Breast epithelium (tissue), 4 donors: ENCODE measurements at regions not wholly inside any gene's neighbourhood (a gene's known extent, or its start where the extent isn't known, plus 50 kb on each side); places are given as distances from the start of the nearest gene placed in this dataset.

Experiments used
- DNase-seq, 2 donors: peaks; one replicate each; pipeline ENCODE4 v3.0.0-alpha.2; 2019; ENCODE audit warnings: low spot score in 2 of 2
- H3K27ac ChIP-seq, 2 donors: fragments of 200-600 bp; sonication (generic) in 1 of 2; one replicate each; pipeline ENCODE4 v1.5.1; 2016 to 2019; ENCODE audit warnings: mild to moderate bottlenecking in 1 of 2
- H3K27me3 ChIP-seq, 2 donors: fragments of 200-600 bp; sonication (generic) in 1 of 2; one replicate each; pipeline versions ENCODE4 v1.5.1 to v1.6.0; 2017 to 2019; ENCODE audit warnings: control low read depth in 1 of 2, mild to moderate bottlenecking in 1 of 2
- H3K36me3 ChIP-seq: fragments of 200-600 bp; one replicate; pipeline ENCODE4 v1.5.1; 2019
- H3K4me1 ChIP-seq, 2 donors: fragments of 200-600 bp; sonication (generic); one replicate each; pipeline ENCODE4 v1.5.1; 2016 to 2019; ENCODE audit warnings: control low read depth in 1 of 2
- H3K4me3 ChIP-seq, 3 donors: fragments of 200-600 bp; sonication (generic); 1 replicate in 2 of 3; 2 replicates in 1 of 3; pipeline ENCODE4 v1.5.1; 2016 to 2019; ENCODE audit warnings: mild to moderate bottlenecking in 3 of 3, moderate library complexity in 2 of 3
- H3K9me3 ChIP-seq, 2 donors: fragments of 200-600 bp; sonication (generic) in 1 of 2; one replicate each; pipeline ENCODE4 v1.5.1; 2016 to 2019; ENCODE audit warnings: control low read depth in 1 of 2
- CTCF ChIP-seq, 3 donors: fragments of 450-650 bp; IDR thresholded peaks; one replicate each; pipeline ENCODE4 v1.5.1; 2016 to 2017; ENCODE audit warnings: antibody characterized with exemption in 3 of 3, mild to moderate bottlenecking in 3 of 3, moderate library complexity in 3 of 3
- POLR2A ChIP-seq: fragments of 450-650 bp; IDR thresholded peaks from one replicate; pipeline ENCODE4 v1.6.1; 2016; ENCODE audit warnings: antibody characterized with exemption, mild to moderate bottlenecking, moderate library complexity
- POLR2AphosphoS5 ChIP-seq, 3 donors: sonication (generic); formaldehyde crosslinking; IDR thresholded peaks; one replicate each; pipeline ENCODE4 v1.6.1; 2017; ENCODE audit warnings: antibody characterized with exemption in 3 of 3
- intact Hi-C: fragments of 100-400 bp; cut with DNase I; formaldehyde crosslinking; loops from one replicate; pipeline ENCODE4 v1.15.1; 2023; ENCODE audit warnings: low total_unique reads

- intact Hi-C loops = no loop called here
- H3K4me3 ChIP-seq = no peak overlapping the region
- no peak for DNase-seq
- no peaks in the 10 kb centered on the region for H3K9me3 ChIP-seq
- no peak for TF ChIP-seq POLR2AphosphoS5 (IDR thresholded peaks at IDR 0.05)
- TF ChIP-seq POLR2A = no peak
- no peak for TF ChIP-seq CTCF (IDR thresholded peaks at IDR 0.05)
- H3K4me1 ChIP-seq = no peaks in the 10 kb centered on the region
- no peaks in the 10 kb centered on the region for H3K36me3 ChIP-seq
- H3K27me3 ChIP-seq = no peaks in the 10 kb centered on the region
- H3K27ac ChIP-seq = no peak overlapping the region
Measured at GRCh38 chrY:17166881-17167280, 713.1 kb downstream of the CDY2B start.

DNA sequence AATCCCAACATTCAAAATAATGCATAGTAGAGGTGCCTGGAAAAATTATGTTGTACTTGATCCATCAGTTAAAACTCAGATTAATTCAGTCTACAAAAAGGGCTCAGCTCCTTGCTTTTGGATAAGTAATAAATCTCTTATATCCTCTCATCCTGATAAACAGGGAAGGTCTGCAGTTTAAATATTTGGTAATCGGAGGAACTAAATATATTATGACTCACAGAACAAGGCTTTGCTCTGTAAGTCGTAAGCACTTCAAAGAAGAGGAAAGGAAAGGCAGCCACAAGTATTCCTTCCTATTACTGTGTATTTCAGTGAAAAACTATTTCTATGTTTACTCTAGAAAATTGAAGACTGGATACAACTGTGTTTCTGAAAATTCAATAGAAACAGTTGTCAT is 757.9 kb downstream of the CDY2B start:
- Histone ChIP-seq H3K27me3 (no peaks in the 10 kb centered on the region), H3K9me3 (no peaks in the 10 kb centered on the region), H3K36me3 (no peaks in the 10 kb centered on the region), H3K27ac (no peak overlapping the region), H3K4me1 (no peaks in the 10 kb centered on the region), H3K4me3 (no peak overlapping the region)
- TF ChIP-seq CTCF (IDR thresholded peaks at IDR 0.05) (no peak), POLR2A (no peak), POLR2AphosphoS5 (IDR thresholded peaks at IDR 0.05) (no peak)
- intact Hi-C loops = no loop called here
- no peak for DNase-seq

- H3K9me3 ChIP-seq = no peaks in the 10 kb centered on the region
- TF ChIP-seq POLR2A (no peak), POLR2AphosphoS5 (IDR thresholded peaks at IDR 0.05) (no peak), CTCF (IDR thresholded peaks at IDR 0.05) (no peak)
- no peak for DNase-seq
- H3K27ac ChIP-seq = no peak overlapping the region
- intact Hi-C loops = no loop called here
- H3K36me3 ChIP-seq = no peaks in the 10 kb centered on the region
- H3K4me3 ChIP-seq = no peak overlapping the region
- no peaks in the 10 kb centered on the region for H3K4me1 ChIP-seq
- H3K27me3 ChIP-seq = no peaks in the 10 kb centered on the region
Measured at GRCh38 chrY:17085303-17085702, 794.7 kb downstream of the CDY2B start.

- no peak for TF ChIP-seq POLR2A
- no peak for TF ChIP-seq POLR2AphosphoS5 (IDR thresholded peaks at IDR 0.05)
- no peak for TF ChIP-seq CTCF (IDR thresholded peaks at IDR 0.05)
- no peaks in the 10 kb centered on the region for H3K4me1 ChIP-seq
- no peaks in the 10 kb centered on the region for H3K36me3 ChIP-seq
- no peaks in the 10 kb centered on the region for H3K9me3 ChIP-seq
- intact Hi-C loops = no loop called here
- H3K27ac ChIP-seq = no peak overlapping the region
- H3K4me3 ChIP-seq = no peak overlapping the region
- no peak for DNase-seq
- no peaks in the 10 kb centered on the region for H3K27me3 ChIP-seq
Measured at GRCh38 chrY:17079887-17080286, 800.1 kb downstream of the CDY2B start.

GRCh38 chrY:17067307-17067706 is 812.7 kb downstream of the CDY2B start:
- Histone ChIP-seq H3K4me1 (no peaks in the 10 kb centered on the region), H3K36me3 (no peaks in the 10 kb centered on the region), H3K4me3 (no peak overlapping the region), H3K27ac (no peak overlapping the region), H3K27me3 (no peaks in the 10 kb centered on the region), H3K9me3 (no peaks in the 10 kb centered on the region)
- no peak for TF ChIP-seq POLR2AphosphoS5 (IDR thresholded peaks at IDR 0.05)
- no peak for DNase-seq
- intact Hi-C loops = no loop called here

- H3K27me3 ChIP-seq = no peaks in the 10 kb centered on the region
- H3K9me3 ChIP-seq = no peaks in the 10 kb centered on the region
- H3K4me1 ChIP-seq = no peaks in the 10 kb centered on the region
- no peak overlapping the region for H3K27ac ChIP-seq
- H3K4me3 ChIP-seq = no peak overlapping the region
- H3K36me3 ChIP-seq = no peaks in the 10 kb centered on the region
- intact Hi-C loops = no loop called here
- DNase-seq = no peak
- TF ChIP-seq POLR2AphosphoS5 (IDR thresholded peaks at IDR 0.05) = no peak
- no peak for TF ChIP-seq POLR2A
- TF ChIP-seq CTCF (IDR thresholded peaks at IDR 0.05) = no peak
Measured at GRCh38 chrY:17053041-17053440, 827.0 kb downstream of the CDY2B start.
